ENCODE measurements at regions not wholly inside any gene's neighbourhood (a gene's known extent, or its start where the extent isn't known, plus 50 kb on each side); places are given as distances from the start of the nearest gene placed in this dataset.

DNA sequence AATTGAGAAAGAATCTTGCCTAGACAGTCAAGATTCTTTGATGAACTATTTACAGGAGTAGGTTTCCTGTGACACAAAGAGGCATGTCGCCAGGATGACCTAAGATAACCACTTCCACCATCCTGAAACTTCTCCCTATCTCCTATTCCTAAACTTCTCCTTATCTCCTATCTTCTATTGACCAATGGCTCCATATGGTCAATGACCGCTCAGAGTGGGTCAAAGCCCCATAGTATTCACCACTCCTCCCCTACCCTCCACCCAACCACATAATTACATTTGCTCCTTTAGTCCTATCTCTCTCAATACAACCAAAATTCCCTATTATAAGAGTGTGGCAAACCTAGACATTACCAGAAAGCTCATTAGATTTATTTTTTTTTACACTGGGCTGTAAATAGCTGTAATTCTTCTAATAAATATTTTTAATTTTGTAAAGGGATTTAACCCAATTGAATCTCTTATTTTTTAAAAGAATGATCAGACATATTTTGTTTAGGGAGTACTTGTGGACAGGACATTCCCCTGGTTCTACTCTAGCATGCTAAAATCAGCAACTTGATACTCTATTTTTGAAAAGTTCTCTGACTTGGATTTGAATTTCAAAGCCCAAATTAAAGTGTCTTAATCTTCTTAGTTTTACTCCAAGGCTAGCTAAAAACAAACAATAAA, 416.0 kb upstream of the CCNH start:
- H3K27ac ChIP-seq, result no peak overlapping the region
- TF ChIP-seq, protein P1, sequence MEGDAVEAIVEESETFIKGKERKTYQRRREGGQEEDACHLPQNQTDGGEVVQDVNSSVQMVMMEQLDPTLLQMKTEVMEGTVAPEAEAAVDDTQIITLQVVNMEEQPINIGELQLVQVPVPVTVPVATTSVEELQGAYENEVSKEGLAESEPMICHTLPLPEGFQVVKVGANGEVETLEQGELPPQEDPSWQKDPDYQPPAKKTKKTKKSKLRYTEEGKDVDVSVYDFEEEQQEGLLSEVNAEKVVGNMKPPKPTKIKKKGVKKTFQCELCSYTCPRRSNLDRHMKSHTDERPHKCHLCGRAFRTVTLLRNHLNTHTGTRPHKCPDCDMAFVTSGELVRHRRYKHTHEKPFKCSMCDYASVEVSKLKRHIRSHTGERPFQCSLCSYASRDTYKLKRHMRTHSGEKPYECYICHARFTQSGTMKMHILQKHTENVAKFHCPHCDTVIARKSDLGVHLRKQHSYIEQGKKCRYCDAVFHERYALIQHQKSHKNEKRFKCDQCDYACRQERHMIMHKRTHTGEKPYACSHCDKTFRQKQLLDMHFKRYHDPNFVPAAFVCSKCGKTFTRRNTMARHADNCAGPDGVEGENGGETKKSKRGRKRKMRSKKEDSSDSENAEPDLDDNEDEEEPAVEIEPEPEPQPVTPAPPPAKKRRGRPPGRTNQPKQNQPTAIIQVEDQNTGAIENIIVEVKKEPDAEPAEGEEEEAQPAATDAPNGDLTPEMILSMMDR (conservative IDR thresholded peaks at IDR 0.05), result no peak

GRCh38 chr5:87827539-87827938, 414.8 kb upstream of the CCNH start:
- H3K27ac ChIP-seq, result no peak overlapping the region
- TF ChIP-seq, protein P1 (conservative IDR thresholded peaks at IDR 0.05), result no peak

- no peak overlapping the region for H3K27ac ChIP-seq
- TF ChIP-seq, protein P1 (conservative IDR thresholded peaks at IDR 0.05), result no peak
Observed at GRCh38 chr5:87826507-87826906, 413.8 kb upstream of the CCNH start.

DNA sequence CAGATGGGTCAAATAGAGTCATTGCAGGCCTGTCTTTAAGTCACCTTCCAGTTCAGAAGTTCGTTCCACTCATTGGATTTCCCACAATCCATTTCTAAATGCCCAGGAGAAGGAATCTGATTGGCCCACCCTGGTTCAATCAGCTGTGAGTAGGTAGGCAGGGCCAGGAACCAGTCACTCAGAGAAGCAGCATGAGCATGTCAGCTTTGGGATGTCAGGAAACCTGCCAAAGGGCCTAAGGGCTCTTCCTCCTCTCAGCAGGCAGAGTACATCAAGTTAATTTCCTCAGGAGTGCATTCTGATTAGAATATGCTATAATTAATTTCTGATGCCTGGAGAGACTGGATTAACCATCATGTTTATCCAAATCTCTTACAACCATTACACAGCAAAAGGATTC, 412.9 kb upstream of the CCNH start:
- no peak overlapping the region for H3K27ac ChIP-seq
- TF ChIP-seq, protein P1 (conservative IDR thresholded peaks at IDR 0.05), result no peak

DNA sequence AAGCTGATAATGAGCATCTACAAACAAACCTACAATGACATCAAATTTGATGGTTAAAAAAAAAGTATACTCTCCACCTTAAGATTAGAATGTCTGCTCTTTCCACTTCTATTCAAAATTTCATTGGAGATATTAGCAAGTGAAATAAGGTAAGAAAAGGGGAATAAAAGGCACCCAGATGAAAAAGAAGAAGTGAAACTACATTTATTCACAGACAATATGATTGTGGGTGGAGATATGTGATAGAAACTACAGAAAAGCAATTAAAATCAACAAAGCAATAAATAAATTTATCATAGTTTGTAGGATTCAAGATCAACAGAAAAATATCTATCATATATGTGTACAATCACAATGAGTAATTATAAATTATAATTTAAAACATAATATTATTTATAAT, 395.1 kb upstream of the CCNH start:
- TF ChIP-seq, protein P1 (conservative IDR thresholded peaks at IDR 0.05), result no peak
- no peak overlapping the region for H3K27ac ChIP-seq

GRCh38 chr5:87803352-87803751, 390.6 kb upstream of the CCNH start:
- TF ChIP-seq, protein P1 (conservative IDR thresholded peaks at IDR 0.05), result no peak

DNA sequence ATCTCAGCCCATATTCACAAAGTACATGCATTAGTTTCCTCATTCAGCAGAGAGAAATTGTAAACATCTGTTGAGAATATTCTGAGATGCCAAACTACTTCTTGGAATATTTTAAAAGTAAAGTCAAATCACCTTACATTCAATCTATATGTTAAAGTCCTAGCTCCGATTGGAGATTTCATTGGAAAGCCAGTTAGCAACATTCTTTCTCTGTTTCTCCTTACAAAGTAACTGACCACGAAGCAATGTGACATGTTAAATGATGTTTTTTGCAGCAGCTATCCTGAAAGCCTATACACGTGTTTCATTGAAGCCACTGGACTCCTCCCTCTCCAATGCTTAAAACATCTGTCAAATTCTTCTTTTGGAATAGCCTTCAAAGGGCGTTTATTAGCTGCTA, 379.1 kb upstream of the CCNH start:
- TF ChIP-seq, protein P1 (conservative IDR thresholded peaks at IDR 0.05), result no peak

More at GRCh38 chr5:87803352-87803751, 390.6 kb upstream of the CCNH start:
- no peak overlapping the region for H3K27ac ChIP-seq

More for the DNA sequence above, 379.1 kb upstream of the CCNH start:
- no peak overlapping the region for H3K27ac ChIP-seq

Data from VCaP (cell line).